GM11168 (cell line): ENCODE measurements at regions not wholly inside any gene's neighbourhood (a gene's known extent, or its start where the extent isn't known, plus 50 kb on each side); places are given as distances from the start of the nearest gene placed in this dataset.
"Not testable (repeated sequence)": the region's sequence is repeated elsewhere in the genome, so short reads cannot be mapped to it uniquely, and the experiment has no call there.

Experiments
- in situ Hi-C: fragments of 300-500 bp; cut with MboI; formaldehyde crosslinking; loops from one replicate; pipeline ENCODE4 v1.12.0; 2022; ENCODE audit warnings: low sequenced_read_pairs; ENCODE audit not compliant: unreplicated experiment

DNA sequence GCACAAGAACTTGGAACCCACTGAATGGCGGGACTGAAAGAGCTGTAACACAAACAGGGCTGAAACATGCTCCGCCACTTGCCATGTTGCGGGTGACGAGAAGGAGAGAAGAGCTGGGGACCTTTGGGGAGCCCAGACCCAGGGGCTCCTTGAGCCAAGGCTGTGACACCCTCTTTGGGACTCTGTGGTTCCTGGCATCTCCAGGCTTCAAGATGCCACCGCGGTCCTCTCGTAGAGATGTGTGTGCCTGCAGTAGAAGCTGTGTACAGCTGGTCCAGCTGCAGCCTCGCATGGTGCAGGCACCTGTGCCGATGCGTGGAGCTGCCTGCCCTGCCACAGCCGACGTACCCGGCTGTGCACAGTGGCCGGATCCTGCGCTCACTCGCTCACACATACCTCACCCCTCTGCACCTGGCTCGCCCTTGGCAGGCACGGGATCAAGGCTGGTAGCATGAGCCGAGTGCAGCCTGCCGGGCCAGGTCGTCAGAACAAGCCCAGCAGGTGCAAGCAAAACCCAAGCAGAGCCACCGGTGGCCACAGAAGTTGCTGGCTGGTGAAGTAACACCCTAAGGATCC is 1385.8 kb downstream of the PCDH9 start:
- in situ Hi-C loops = no loop called here

- in situ Hi-C loops = no loop called here
These were observed 1386.8 kb downstream of the PCDH9 start for GRCh38 chr13:65843314-65843731.

- in situ Hi-C loops = no loop called here
These were observed 1389.0 kb downstream of the PCDH9 start for GRCh38 chr13:65841156-65841555.

- in situ Hi-C loops = no loop called here
These were observed 1394.1 kb downstream of the PCDH9 start for GRCh38 chr13:65836066-65836465.

DNA sequence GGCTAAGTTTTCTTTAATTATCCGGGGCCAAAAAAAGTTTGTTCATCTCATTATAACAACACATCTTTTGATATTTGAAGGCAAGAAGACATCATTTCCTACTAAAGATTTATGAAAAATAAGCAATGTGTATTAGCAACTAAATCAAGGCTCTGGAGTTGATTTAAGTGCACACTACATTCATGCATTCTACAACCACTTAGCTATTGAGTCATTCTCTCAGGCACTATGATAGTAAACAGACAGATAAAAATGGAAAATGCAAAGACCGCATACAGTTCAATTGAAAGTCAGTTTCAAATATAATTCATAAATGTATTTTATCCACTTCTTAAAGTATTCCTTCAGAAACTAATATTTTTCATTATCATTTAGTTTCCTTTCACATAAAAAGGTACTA is 1395.2 kb downstream of the PCDH9 start:
- in situ Hi-C loops = no loop called here

DNA sequence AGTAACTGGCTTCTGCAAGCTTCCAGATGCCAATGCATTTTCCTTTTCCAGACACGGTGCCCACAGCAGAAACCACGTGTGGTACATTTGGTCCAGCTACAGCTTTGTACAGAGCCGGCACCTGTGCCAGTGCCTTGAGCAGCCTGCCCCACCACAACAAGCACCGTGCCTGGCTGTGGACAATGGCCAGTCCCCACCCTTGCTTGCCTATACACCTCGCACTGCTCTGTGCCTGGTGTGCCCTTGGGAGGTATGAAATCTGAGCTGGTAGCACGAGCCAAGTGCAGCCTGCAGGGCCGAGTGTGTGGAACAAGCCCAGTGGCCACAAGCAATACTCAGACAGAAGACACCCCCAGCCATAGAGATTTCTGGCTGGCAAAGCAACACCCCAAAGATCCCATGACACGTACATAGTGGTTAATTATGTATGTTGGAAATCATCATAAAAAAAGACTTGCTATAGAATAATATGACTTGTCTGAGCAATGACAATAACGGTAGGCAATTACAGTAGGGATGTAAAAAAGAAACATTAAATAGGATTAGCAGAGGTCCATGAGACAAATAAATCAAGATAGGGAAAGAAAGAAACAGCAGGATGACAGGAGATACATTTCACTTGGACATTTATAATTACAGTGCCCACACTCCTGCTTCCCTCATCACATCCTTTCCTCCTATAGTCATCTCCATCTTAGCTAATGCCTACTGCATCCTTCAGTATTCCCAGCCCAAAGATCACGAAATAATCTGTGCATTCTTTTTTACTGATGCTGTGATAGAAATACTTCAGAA is 1399.5 kb downstream of the PCDH9 start:
- in situ Hi-C loops = no loop called here

DNA sequence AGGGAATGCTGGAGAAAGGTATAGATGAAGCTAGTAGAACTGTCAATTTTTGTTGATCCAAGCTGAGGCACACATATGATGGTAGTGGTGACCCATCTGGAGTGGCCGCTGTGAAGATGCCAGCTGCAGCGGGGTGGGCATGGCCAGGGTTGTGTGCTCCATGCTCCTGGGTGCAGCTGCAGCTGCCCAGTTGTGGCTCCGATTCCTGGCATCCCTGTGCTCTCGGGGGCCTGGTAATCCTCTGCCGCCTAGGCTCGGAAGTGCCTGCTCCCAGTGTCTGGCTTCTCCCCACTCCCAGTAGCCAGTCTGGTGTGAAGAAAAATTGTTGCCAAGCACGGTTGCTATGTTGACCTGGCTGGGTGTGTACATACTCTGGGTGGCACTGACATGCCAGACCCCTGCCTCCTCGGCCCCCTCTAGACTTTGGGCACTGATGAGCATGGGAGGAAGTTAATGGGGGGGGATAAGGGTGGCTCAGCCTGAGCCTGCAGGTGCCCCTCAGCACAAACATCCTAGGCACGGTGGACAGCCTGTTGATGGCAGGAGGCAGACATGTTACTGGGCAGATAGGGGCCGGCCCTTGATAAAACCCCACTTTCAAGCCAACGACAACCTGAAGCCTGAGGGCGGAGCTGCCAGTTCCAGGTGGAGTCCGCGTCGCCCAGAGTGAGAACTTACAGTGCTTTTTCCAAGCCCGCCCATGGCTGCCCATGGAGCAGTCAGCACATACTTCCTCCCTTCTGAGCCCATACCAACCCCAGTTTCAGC is 1400.7 kb downstream of the PCDH9 start:
- in situ Hi-C loops = no loop called here

DNA sequence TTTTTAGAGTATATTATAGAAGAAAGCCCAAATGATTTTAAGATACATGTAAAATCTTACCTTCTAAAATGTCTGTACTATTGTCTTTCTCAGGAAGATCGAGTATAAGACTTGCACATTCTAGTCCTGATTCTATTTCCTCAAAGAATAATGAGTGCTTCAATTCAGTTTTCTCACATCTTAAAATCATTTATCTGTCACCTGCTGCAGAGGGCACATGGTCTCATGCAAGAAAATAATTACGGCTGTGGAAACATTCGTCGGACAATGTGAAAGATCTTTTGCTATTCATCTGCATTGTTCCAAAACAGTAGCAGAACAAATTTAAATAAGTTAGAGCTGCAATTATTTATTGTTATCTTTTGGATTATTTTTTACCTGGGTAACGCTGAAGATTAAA is 1403.5 kb downstream of the PCDH9 start:
- in situ Hi-C loops = no loop called here

- in situ Hi-C loops = no loop called here
These were observed 1405.1 kb downstream of the PCDH9 start for GRCh38 chr13:65825039-65825438.

- in situ Hi-C loops = no loop called here
These were observed 1422.1 kb downstream of the PCDH9 start for GRCh38 chr13:65808061-65808460.

DNA sequence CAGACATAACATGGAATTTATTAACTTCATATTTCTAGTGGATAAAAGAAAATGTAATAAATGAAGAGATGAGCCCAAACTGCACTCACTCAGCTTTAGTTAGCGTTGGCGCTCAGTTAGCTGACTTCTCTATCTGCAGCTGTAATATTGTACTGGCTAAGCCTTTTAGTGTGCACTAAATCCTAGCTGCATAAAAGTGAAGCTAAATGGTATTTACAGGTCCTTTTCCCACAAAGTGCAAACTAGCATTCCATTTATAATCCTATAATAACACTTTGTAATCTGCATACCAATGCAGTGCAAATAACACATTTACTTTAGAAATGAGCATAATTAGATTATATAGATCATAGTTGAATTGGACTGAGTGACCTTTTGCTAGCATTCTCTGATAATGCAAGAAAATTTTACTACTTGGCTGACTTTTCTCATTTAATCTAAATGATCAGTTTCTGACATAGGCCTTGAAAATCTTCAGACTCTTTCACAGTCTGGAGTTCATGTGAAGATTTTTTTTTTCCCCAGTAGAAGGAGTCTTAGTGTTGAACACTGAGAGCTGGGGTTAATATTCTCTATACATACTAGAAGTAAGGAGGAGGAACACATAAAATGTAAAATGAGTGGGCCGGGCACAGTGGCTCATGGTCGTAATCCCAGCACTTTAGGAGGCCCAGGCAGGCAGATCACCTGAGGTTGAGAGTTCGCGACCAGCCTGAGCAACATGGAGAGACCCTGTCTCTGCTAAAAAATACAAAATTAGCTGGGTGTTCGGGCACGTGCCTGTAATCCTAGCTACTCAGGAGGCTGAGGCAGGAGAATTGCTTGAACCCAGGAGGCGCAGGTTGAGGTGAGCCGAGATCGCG is 1426.4 kb downstream of the PCDH9 start:
- in situ Hi-C loops = no loop called here

DNA sequence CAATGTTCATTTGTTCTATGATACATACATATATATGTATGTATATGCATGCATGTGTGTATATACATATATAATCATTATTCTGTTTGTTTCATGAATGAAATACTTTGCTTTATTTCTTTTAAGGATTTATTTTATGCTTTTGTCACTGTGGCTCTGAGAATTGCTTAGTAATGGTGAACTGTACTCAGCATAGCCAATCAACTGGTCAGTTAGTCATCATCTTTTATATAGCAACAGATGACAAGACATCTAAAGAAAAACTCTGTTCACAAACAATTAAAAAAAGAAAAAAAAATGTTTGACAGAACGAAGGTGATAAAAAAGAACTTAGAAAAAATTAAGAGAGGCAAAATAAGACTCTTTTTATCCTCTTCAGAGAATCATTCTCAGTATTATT is 1440.3 kb downstream of the PCDH9 start:
- in situ Hi-C loops = no loop called here

GRCh38 chr13:65787082-65787481 is 1443.1 kb downstream of the PCDH9 start:
- in situ Hi-C loops = no loop called here

DNA sequence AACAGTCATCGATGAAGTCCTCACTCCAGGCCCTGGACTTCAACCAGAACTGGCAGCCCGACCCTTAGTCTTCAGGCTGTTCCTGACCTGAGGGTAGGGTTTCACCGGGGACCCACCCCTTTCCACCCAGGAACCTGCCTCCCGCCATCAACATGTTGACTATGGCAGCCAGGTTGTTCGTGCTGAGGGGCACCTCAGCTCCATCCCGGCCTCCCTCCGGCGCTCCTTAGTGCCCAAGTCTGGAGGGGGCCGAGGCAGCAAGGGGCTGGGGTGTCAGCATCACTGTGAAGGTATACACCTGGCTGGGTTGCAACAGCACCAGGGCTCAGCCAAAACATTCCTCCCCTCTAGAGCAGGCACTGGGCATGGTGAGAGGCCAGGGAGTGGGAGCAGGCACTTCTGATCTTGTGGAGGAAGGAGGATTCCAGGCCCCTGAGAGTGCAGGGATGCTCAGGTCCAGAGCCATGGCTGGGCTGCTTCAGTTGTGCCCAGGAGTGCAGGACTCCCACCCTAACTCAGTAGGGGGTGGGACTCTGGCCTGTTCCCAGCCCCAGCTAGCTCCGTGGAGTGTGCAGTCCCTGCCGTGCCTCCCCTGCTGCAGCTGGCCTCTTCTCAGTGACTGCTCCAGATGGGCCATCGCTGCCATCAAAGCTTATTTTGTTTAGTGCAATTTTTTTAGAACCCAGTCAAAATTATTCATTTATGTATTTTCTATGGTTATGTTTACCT is 1445.9 kb downstream of the PCDH9 start:
- in situ Hi-C loops = no loop called here

DNA sequence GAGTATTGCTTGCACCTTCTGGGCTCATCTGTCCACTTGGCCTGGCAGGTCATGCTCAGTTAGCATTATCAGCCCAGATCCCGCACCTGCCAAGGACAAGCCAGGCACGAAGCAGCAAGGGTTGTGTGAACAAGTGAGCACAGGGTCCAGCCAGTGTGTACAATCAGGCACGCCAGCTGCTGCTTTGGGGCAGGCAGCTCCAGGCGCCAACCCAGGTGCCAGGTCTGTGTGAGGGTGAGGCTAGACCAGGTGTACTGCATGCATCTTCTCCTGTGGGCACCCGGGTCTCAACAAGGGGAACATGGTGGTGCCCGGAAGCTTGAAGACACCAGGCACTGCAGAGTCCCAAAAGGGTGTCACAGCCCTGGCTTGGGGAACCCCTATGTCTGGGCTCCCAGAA is 1446.8 kb downstream of the PCDH9 start:
- in situ Hi-C loops = no loop called here

DNA sequence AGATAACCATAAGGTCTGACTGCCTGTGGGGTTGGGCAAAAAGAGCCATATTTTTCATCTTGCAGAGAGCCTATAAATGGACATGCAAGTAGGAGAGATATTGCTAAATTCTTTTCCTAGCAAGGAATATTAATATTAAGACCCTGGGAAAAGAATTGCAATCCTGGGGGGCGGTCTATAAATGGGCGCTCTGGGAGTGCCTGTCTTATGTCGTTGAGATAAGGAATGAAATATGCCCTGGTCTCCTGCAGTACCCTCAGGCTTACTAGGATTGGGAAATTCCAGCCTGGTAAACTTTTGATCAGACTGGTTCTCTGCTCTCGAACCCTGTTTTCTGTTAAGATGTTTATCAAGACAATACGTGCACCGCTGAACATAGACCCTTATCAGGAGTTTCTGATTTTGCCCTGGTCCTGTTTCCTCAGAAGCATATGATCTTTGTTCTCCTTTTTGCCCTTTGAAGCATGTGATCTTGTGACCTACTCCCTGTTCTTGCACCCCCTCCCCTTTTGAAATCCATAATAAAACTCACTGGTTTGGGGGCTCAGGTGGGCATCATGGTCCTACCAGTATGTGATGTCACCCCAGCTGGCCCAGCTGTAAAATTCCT is 1458.3 kb downstream of the PCDH9 start:
- in situ Hi-C loops = not testable (repeated sequence)

GRCh38 chr13:65768545-65768944 is 1461.6 kb downstream of the PCDH9 start:
- in situ Hi-C loops = no loop called here

GRCh38 chr13:65763811-65764210 is 1466.3 kb downstream of the PCDH9 start:
- in situ Hi-C loops = no loop called here

DNA sequence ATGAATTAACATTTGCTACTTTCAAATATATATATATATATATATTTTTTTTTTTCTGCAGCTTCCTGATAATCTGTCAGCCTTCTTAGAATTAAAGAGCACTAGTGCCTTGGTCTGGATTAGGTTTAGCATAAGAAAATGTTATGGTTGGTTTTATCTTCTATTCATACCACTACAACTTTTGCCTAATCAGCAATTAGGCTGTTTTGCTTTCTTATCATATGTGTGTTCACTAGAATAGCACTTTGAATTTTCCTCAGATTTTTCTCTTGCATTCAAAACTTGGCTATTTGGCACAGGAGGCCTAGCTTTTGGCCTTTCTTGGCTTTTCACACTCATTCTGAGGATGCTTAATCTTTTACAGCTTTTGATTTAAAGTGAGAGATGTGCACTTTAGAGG is 1468.1 kb downstream of the PCDH9 start:
- in situ Hi-C loops = no loop called here
